ENCODE measurements at regions not wholly inside any gene's neighbourhood (a gene's known extent, or its start where the extent isn't known, plus 50 kb on each side); places are given as distances from the start of the nearest gene placed in this dataset.

- DNase-seq = no peak
Observed at GRCh38 chr4:176843710-176844109, 51.0 kb upstream of the VEGFC start.

GRCh38 chr4:176844448-176844847, 51.7 kb upstream of the VEGFC start:
- no peak for DNase-seq

GRCh38 chr4:176845636-176846035, 52.9 kb upstream of the VEGFC start:
- DNase-seq = no peak

- peak; percentile 48 for DNase-seq
Observed at GRCh38 chr4:176849076-176849475, 56.4 kb upstream of the VEGFC start.

- no peak for DNase-seq
Observed at GRCh38 chr4:176850436-176850835, 57.7 kb upstream of the VEGFC start.

GRCh38 chr4:176856421-176856820, 63.7 kb upstream of the VEGFC start:
- DNase-seq = no peak

- no peak for DNase-seq
Observed at GRCh38 chr4:176858839-176859238, 66.1 kb upstream of the VEGFC start.

GRCh38 chr4:176864238-176864637, 71.5 kb upstream of the VEGFC start:
- peak; percentile 53 for DNase-seq

- DNase-seq = no peak
Observed at GRCh38 chr4:176868676-176869075, 76.0 kb upstream of the VEGFC start.

- DNase-seq = no peak
Observed at GRCh38 chr4:176872461-176872860, 79.7 kb upstream of the VEGFC start.

- DNase-seq = no peak
Observed at GRCh38 chr4:176874721-176875445, 82.2 kb upstream of the VEGFC start.

- peak; percentile 23 for DNase-seq
Observed at GRCh38 chr4:176875446-176875930, 82.8 kb upstream of the VEGFC start.

GRCh38 chr4:176879380-176880116, 86.8 kb upstream of the VEGFC start:
- DNase-seq = no peak

- DNase-seq = no peak
Observed at GRCh38 chr4:176882206-176882605, 89.5 kb upstream of the VEGFC start.

GRCh38 chr4:176883108-176883550, 90.4 kb upstream of the VEGFC start:
- no peak for DNase-seq

- peak; percentile 19 for DNase-seq
Observed at GRCh38 chr4:176883681-176884418, 91.1 kb upstream of the VEGFC start.

GRCh38 chr4:176885224-176885623, 92.5 kb upstream of the VEGFC start:
- DNase-seq = no peak

GRCh38 chr4:176886135-176886534, 93.4 kb upstream of the VEGFC start:
- no peak for DNase-seq

- no peak for DNase-seq
Observed at GRCh38 chr4:176889776-176890175, 97.1 kb upstream of the VEGFC start.

GRCh38 chr4:176894498-176894897, 101.8 kb upstream of the VEGFC start:
- no peak for DNase-seq

- no peak for DNase-seq
Observed at GRCh38 chr4:176896211-176896610, 103.5 kb upstream of the VEGFC start.

GRCh38 chr4:176897226-176897625, 104.5 kb upstream of the VEGFC start:
- DNase-seq = no peak

- DNase-seq = no peak
Observed at GRCh38 chr4:176898791-176899190, 106.1 kb upstream of the VEGFC start.

Data from MV-4-11 (cell line).